ENCODE measurements at regions not wholly inside any gene's neighbourhood (a gene's known extent, or its start where the extent isn't known, plus 50 kb on each side); places are given as distances from the start of the nearest gene placed in this dataset.

DNA sequence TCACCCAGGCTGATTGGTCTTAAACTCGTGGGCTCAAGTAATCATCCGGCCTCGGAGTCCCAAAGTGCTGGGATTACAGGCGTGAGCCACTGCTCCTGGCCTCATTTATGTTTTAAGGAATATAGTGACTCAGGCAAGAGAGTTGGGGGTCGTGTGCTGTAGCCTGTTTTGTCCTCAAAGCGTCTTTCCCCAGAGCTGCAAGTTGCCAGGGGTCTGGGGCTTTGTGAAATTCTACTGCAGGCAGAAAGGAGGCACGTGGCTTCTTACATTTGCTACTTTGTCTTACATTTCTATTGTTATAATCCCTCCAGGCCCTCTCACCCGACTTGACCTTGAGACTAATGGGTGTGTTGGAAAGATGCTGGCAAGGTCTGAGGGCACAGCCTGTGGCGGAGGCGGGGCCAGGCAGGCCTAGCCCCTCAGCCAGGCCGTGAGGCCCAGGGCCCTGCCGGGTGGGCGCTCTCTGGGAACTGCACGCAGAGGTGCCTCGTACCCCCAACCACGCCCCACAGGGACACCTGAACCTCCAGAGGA lies 85.8 kb upstream of the NDUFV2 start:
- H3K79me2 ChIP-seq (ENCODE audit: control insufficient read depth, insufficient read depth, low read length) = no peaks in the 10 kb centered on the region
- peak overlapping the region; percentile 58 for H3K9ac ChIP-seq (ENCODE audit: control insufficient read depth, extremely low read depth, insufficient read depth, low read length)
- DNase-seq (ENCODE audit: low read depth, low spot score) (no peak), FAIRE-seq (no peak)
- peak overlapping the region; percentile 70 for H2AFZ ChIP-seq (ENCODE audit: control insufficient read depth, low read length)
- peak overlapping the region; percentile 96 for H3K4me2 ChIP-seq (ENCODE audit: control insufficient read depth, extremely low read depth, insufficient read depth, low read depth, low read length)
- TF ChIP-seq EZH2 (IDR thresholded peaks at IDR 0.05; ENCODE audit: low read length) (no peak), CTCF (optimal IDR thresholded peaks at IDR 0.05 in 1 of 3, IDR thresholded peaks at IDR 0.05 in 1 of 3, conservative IDR thresholded peaks at IDR 0.05 in 1 of 3; ENCODE audit: extremely low read depth in 1 of 3, insufficient read depth in 2 of 3, low read length in 3 of 3) (no peak)
- H3K27me3 ChIP-seq (ENCODE audit: control insufficient read depth, extremely low read depth, insufficient read depth, low read length) = no peaks in the 10 kb centered on the region
- peak overlapping the region; percentile 89 for H3K27ac ChIP-seq (ENCODE audit: control insufficient read depth, insufficient read depth, low read length)
- H3K4me3 ChIP-seq (ENCODE audit: control insufficient read depth in 2 of 3, extremely low read depth in 1 of 3, insufficient read depth in 2 of 3, low read depth in 1 of 3, low read length in 3 of 3) = no peak overlapping the region
- H3K4me1 ChIP-seq (ENCODE audit: control insufficient read depth, extremely low read depth, insufficient read depth, low read length) = peaks cover 31% of the 10 kb centered on the region
- H3K36me3 ChIP-seq (ENCODE audit: control insufficient read depth in 2 of 2, extremely low read depth in 1 of 2, insufficient read depth in 2 of 2, low read length in 2 of 2) = no peaks in the 10 kb centered on the region
- dilution Hi-C loops (cut with MboI; ENCODE audit: extremely low pct_ligation_motif_present, low sequenced_read_pairs) = no loop called here
- H3K9me1 ChIP-seq (ENCODE audit: control insufficient read depth, extremely low read depth, insufficient read depth, low read length) = no peaks in the 10 kb centered on the region
- H4K20me1 ChIP-seq (ENCODE audit: control insufficient read depth, extremely low read depth, insufficient read depth, low read length) = no peaks in the 10 kb centered on the region
- H3K9me3 ChIP-seq (ENCODE audit: control insufficient read depth, low read depth, low read length) = no peaks in the 10 kb centered on the region

DNA sequence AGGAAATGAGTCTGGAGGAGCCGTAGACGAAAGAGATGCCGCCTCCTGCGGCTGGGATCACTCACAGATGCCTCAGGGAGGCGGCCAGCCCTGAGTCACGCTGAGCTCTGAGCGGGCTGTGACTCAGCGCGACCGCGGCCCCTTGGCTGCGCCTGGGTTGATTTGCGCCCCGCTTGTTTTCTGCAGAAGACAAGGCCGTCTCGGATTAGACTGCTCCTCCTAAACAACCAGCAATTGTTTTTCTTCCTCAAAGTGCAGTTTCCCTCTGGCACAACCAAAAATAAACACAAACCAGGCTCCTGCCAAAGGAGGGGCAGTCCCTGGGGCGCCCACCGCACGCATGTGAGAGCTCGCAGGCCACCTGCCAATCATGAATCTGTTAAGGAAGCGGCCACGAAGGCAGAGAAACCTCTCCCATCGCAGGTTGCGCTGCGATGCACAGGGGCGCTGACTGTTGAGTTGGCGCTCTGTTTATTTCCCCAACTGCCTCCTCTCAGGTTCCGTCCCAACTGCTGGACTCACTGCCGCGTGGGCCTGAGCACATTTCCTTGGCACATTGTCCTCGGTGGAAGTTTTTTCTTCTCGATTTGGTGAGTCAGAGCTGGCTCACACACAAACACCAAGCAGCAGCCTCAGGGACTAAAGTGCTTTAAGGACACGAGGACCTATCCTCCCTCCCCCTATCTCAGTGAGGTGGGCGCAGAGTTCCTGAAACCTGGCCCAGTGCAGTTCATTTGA lies 85.2 kb upstream of the NDUFV2 start:
- dilution Hi-C loops (cut with MboI; ENCODE audit: extremely low pct_ligation_motif_present, low sequenced_read_pairs) = no loop called here
- peak overlapping the region; percentile 75 for H3K9ac ChIP-seq (ENCODE audit: control insufficient read depth, extremely low read depth, insufficient read depth, low read length)
- peak overlapping the region in 2 of 3 experiments; percentile 48 to 58 for H3K4me3 ChIP-seq (ENCODE audit: control insufficient read depth in 2 of 3, extremely low read depth in 1 of 3, insufficient read depth in 2 of 3, low read depth in 1 of 3, low read length in 3 of 3)
- TF ChIP-seq CTCF (optimal IDR thresholded peaks at IDR 0.05 in 1 of 3, IDR thresholded peaks at IDR 0.05 in 1 of 3, conservative IDR thresholded peaks at IDR 0.05 in 1 of 3; ENCODE audit: extremely low read depth in 1 of 3, insufficient read depth in 2 of 3, low read length in 3 of 3) = no peak
- TF ChIP-seq EZH2 (IDR thresholded peaks at IDR 0.05; ENCODE audit: low read length) = no peak
- H3K9me3 ChIP-seq (ENCODE audit: control insufficient read depth, low read depth, low read length) = no peaks in the 10 kb centered on the region
- FAIRE-seq = peak; percentile 83
- peak; percentile 69 for DNase-seq (ENCODE audit: low read depth, low spot score)
- no peaks in the 10 kb centered on the region for H3K9me1 ChIP-seq (ENCODE audit: control insufficient read depth, extremely low read depth, insufficient read depth, low read length)
- H3K36me3 ChIP-seq (ENCODE audit: control insufficient read depth in 2 of 2, extremely low read depth in 1 of 2, insufficient read depth in 2 of 2, low read length in 2 of 2) = no peaks in the 10 kb centered on the region
- H2AFZ ChIP-seq (ENCODE audit: control insufficient read depth, low read length) = peak overlapping the region; percentile 84
- peaks cover 33% of the 10 kb centered on the region for H3K4me1 ChIP-seq (ENCODE audit: control insufficient read depth, extremely low read depth, insufficient read depth, low read length)
- peak overlapping the region; percentile 89 for H3K27ac ChIP-seq (ENCODE audit: control insufficient read depth, insufficient read depth, low read length)
- no peaks in the 10 kb centered on the region for H3K27me3 ChIP-seq (ENCODE audit: control insufficient read depth, extremely low read depth, insufficient read depth, low read length)
- no peaks in the 10 kb centered on the region for H4K20me1 ChIP-seq (ENCODE audit: control insufficient read depth, extremely low read depth, insufficient read depth, low read length)
- peak overlapping the region; percentile 96 for H3K4me2 ChIP-seq (ENCODE audit: control insufficient read depth, extremely low read depth, insufficient read depth, low read depth, low read length)
- H3K79me2 ChIP-seq (ENCODE audit: control insufficient read depth, insufficient read depth, low read length) = no peaks in the 10 kb centered on the region
